Femur (tissue), 1 donor: ENCODE measurements at regions not wholly inside any gene's neighbourhood (a gene's known extent, or its start where the extent isn't known, plus 50 kb on each side); places are given as distances from the start of the nearest gene placed in this dataset.
"Not testable (repeated sequence)": the region's sequence is repeated elsewhere in the genome, so short reads cannot be mapped to it uniquely, and the experiment has no call there.

Experiments
- DNase-seq: peaks from one replicate; pipeline ENCODE4 v3.0.0-alpha.2; 2017

GRCh38 chr22:34763496-34763895, 302.5 kb upstream of the ISX start:
- no peak for DNase-seq

- no peak for DNase-seq
Measured at GRCh38 chr22:34765115-34765514, 300.8 kb upstream of the ISX start.

- DNase-seq, result no peak
Measured at GRCh38 chr22:34769361-34769760, 296.6 kb upstream of the ISX start.

- DNase-seq, result no peak
Measured at GRCh38 chr22:34776817-34777216, 289.1 kb upstream of the ISX start.

- no peak for DNase-seq
Measured at GRCh38 chr22:34781681-34782080, 284.3 kb upstream of the ISX start.

- DNase-seq, result no peak
Measured at GRCh38 chr22:34783436-34783835, 282.5 kb upstream of the ISX start.

GRCh38 chr22:34784056-34784455, 281.9 kb upstream of the ISX start:
- no peak for DNase-seq

GRCh38 chr22:34797826-34798225, 268.1 kb upstream of the ISX start:
- no peak for DNase-seq

GRCh38 chr22:34798605-34799004, 267.4 kb upstream of the ISX start:
- peak; percentile 82 for DNase-seq

- DNase-seq, result peak; percentile 90
Measured at GRCh38 chr22:34800260-34800980, 265.5 kb upstream of the ISX start.

- DNase-seq, result no peak
Measured at GRCh38 chr22:34801221-34801620, 264.7 kb upstream of the ISX start.

GRCh38 chr22:34804091-34804490, 261.9 kb upstream of the ISX start:
- no peak for DNase-seq

- DNase-seq, result no peak
Measured at GRCh38 chr22:34804604-34805003, 261.4 kb upstream of the ISX start.

- DNase-seq, result no peak
Measured at GRCh38 chr22:34805771-34806170, 260.2 kb upstream of the ISX start.

- DNase-seq, result no peak
Measured at GRCh38 chr22:34808618-34809017, 257.3 kb upstream of the ISX start.

GRCh38 chr22:34812631-34813030, 253.3 kb upstream of the ISX start:
- no peak for DNase-seq

GRCh38 chr22:34814260-34815025, 251.5 kb upstream of the ISX start:
- DNase-seq, result no peak

- no peak for DNase-seq
Measured at GRCh38 chr22:34829485-34829884, 236.5 kb upstream of the ISX start.

- DNase-seq, result no peak
Measured at GRCh38 chr22:34834059-34834458, 231.9 kb upstream of the ISX start.

GRCh38 chr22:34834541-34834940, 231.4 kb upstream of the ISX start:
- not testable (repeated sequence) for DNase-seq

GRCh38 chr22:34841331-34841771, 224.6 kb upstream of the ISX start:
- no peak for DNase-seq

GRCh38 chr22:34841911-34842310, 224.0 kb upstream of the ISX start:
- no peak for DNase-seq

GRCh38 chr22:34842630-34843029, 223.3 kb upstream of the ISX start:
- DNase-seq, result no peak

GRCh38 chr22:34843743-34844142, 222.2 kb upstream of the ISX start:
- DNase-seq, result not testable (repeated sequence)
